Fibroblast of lung (primary cell): ENCODE measurements at regions not wholly inside any gene's neighbourhood (a gene's known extent, or its start where the extent isn't known, plus 50 kb on each side); places are given as distances from the start of the nearest gene placed in this dataset.

Source experiments
- CTCF ChIP-seq, 2 donors: IDR thresholded peaks in 1 of 2; conservative IDR thresholded peaks in 1 of 2; 1 replicate in 1 of 2; 2 replicates in 1 of 2; pipeline ENCODE4 v1.5.1; 2011 to 2012; ENCODE audit warnings: low read length in 2 of 2, control low read depth in 1 of 2, inconsistent platforms in 1 of 2, low read depth in 1 of 2, mild to moderate bottlenecking in 1 of 2
- EZH2 ChIP-seq: IDR thresholded peaks from 2 replicates; pipeline ENCODE4 v1.5.1; 2012; ENCODE audit warnings: low read length, control low read depth, mild to moderate bottlenecking; ENCODE audit errors: missing control alignments

GRCh38 chr12:88645816-88646215, 65.5 kb upstream of the KITLG start:
- TF ChIP-seq CTCF (conservative IDR thresholded peaks at IDR 0.05 in 1 of 2, IDR thresholded peaks at IDR 0.05 in 1 of 2; ENCODE audit: low read depth in 1 of 2, low read length in 2 of 2) (no peak), EZH2 (no peak)
